Uterus (tissue), 2 donors: ENCODE measurements at regions not wholly inside any gene's neighbourhood (a gene's known extent, or its start where the extent isn't known, plus 50 kb on each side); places are given as distances from the start of the nearest gene placed in this dataset.

Experiments used
- CTCF ChIP-seq, 4 experiments: fragments of 200-600 bp in 2 of 4; fragments of 450-650 bp in 2 of 4; sonication (generic) in 2 of 4; IDR thresholded peaks; one replicate each; pipeline ENCODE4 v1.5.1; 2016 to 2019; ENCODE audit warnings: antibody characterized with exemption in 4 of 4, mild to moderate bottlenecking in 2 of 4, moderate library complexity in 1 of 4
- POLR2A ChIP-seq, 2 donors: fragments of 450-650 bp; IDR thresholded peaks; one replicate each; pipeline ENCODE4 v1.6.1; 2016; ENCODE audit warnings: antibody characterized with exemption in 2 of 2, mild to moderate bottlenecking in 1 of 2, moderate library complexity in 1 of 2

GRCh38 chr18:42544901-42545300 lies 570.6 kb downstream of the RIT2 start:
- TF ChIP-seq CTCF (IDR thresholded peaks at IDR 0.05) (no peak), POLR2A (IDR thresholded peaks at IDR 0.05) (no peak)
